Progenitor cell of endocrine pancreas (in vitro differentiated cells): ENCODE measurements at regions not wholly inside any gene's neighbourhood (a gene's known extent, or its start where the extent isn't known, plus 50 kb on each side); places are given as distances from the start of the nearest gene placed in this dataset.

Experiments used
- DNase-seq: peaks from one replicate; pipeline ENCODE4 v3.0.0; 2021; ENCODE audit warnings: low spot score; ENCODE audit not compliant: unreplicated experiment
- H3K27ac Mint-ChIP-seq: 2 replicates; pipeline ENCODE4 v1.8.0; 2021; ENCODE audit warnings: mild to moderate bottlenecking, moderate library complexity, mixed read lengths
- H3K27me3 Mint-ChIP-seq: 2 replicates; pipeline ENCODE4 v1.8.0; 2021; ENCODE audit warnings: mixed read lengths
- H3K36me3 Mint-ChIP-seq: 2 replicates; pipeline ENCODE4 v1.8.0; 2022; ENCODE audit warnings: mixed read lengths; ENCODE audit not compliant: insufficient read depth
- H3K4me1 Mint-ChIP-seq: 2 replicates; pipeline ENCODE4 v1.8.0; 2021; ENCODE audit warnings: low read depth, mixed read lengths
- H3K4me3 Mint-ChIP-seq: 2 replicates; pipeline ENCODE4 v1.8.0; 2021; ENCODE audit warnings: low read depth, mild to moderate bottlenecking, moderate library complexity, mixed read lengths
- H3K9me3 Mint-ChIP-seq: 2 replicates; pipeline ENCODE4 v1.8.0; 2021; ENCODE audit warnings: low read depth, mixed read lengths
- CTCF ChIP-seq: fragments of 200-600 bp; sonication (generic); IDR thresholded peaks from one replicate; pipeline ENCODE4 v1.5.0; 2021; ENCODE audit warnings: antibody characterized with exemption, mild to moderate bottlenecking; ENCODE audit not compliant: unreplicated experiment

- no peak for DNase-seq
- Mint-ChIP-seq H3K4me3 (no peak overlapping the region), H3K9me3 (no peaks in the 10 kb centered on the region), H3K27ac (no peak overlapping the region), H3K4me1 (no peaks in the 10 kb centered on the region), H3K27me3 (no peaks in the 10 kb centered on the region), H3K36me3 (no peaks in the 10 kb centered on the region)
- no peak for TF ChIP-seq CTCF
Observed at GRCh38 chr5:50927953-50928352, 261.5 kb downstream of the PARP8 start.

GRCh38 chr5:50929174-50929573 lies 262.7 kb downstream of the PARP8 start:
- Mint-ChIP-seq H3K9me3 (no peaks in the 10 kb centered on the region), H3K27ac (no peak overlapping the region), H3K36me3 (no peaks in the 10 kb centered on the region), H3K4me3 (no peak overlapping the region), H3K27me3 (no peaks in the 10 kb centered on the region), H3K4me1 (no peaks in the 10 kb centered on the region)
- no peak for DNase-seq
- TF ChIP-seq CTCF: no peak

- H3K4me3 Mint-ChIP-seq: no peak overlapping the region
- H3K36me3 Mint-ChIP-seq: no peaks in the 10 kb centered on the region
- DNase-seq: no peak
- no peak overlapping the region for H3K27ac Mint-ChIP-seq
- no peaks in the 10 kb centered on the region for H3K9me3 Mint-ChIP-seq
- no peaks in the 10 kb centered on the region for H3K4me1 Mint-ChIP-seq
- TF ChIP-seq CTCF: no peak
- no peaks in the 10 kb centered on the region for H3K27me3 Mint-ChIP-seq
Observed at GRCh38 chr5:50934343-50934742, 267.9 kb downstream of the PARP8 start.

GRCh38 chr5:50945139-50945538 lies 278.7 kb downstream of the PARP8 start:
- H3K36me3 Mint-ChIP-seq: no peaks in the 10 kb centered on the region
- H3K9me3 Mint-ChIP-seq: peaks cover 18% of the 10 kb centered on the region
- H3K4me3 Mint-ChIP-seq: no peak overlapping the region
- no peak for DNase-seq
- H3K4me1 Mint-ChIP-seq: no peaks in the 10 kb centered on the region
- H3K27me3 Mint-ChIP-seq: peaks cover 4% of the 10 kb centered on the region
- H3K27ac Mint-ChIP-seq: no peak overlapping the region
- no peak for TF ChIP-seq CTCF

GRCh38 chr5:50947906-50948683 lies 281.7 kb downstream of the PARP8 start:
- Mint-ChIP-seq H3K4me1 (no peaks in the 10 kb centered on the region), H3K4me3 (no peak overlapping the region), H3K27ac (no peak overlapping the region), H3K36me3 (no peaks in the 10 kb centered on the region), H3K27me3 (peaks cover 4% of the 10 kb centered on the region), H3K9me3 (peaks cover 7% of the 10 kb centered on the region)
- TF ChIP-seq CTCF: no peak
- DNase-seq: no peak
